A549 (cell line): ENCODE measurements at regions not wholly inside any gene's neighbourhood (a gene's known extent, or its start where the extent isn't known, plus 50 kb on each side); places are given as distances from the start of the nearest gene placed in this dataset.

Experiments used
- ATAC-seq, 2 experiments: fragments of 200-7000 bp in 1 of 2; fragments of >200 bp in 1 of 2; cut with Nextera tagmentation in 1 of 2; cut with Tn5 transposase in 1 of 2; 3 replicates each; pipeline versions ENCODE4 v1.8.0 to v1.9.1; 2018 to 2020; ENCODE audit warnings: mild to moderate bottlenecking in 1 of 2, moderate library complexity in 1 of 2
- CTCF ChIA-PET: fragments of 300-600 bp; sonication (Branson Sonifier 250); formaldehyde crosslinking; extraction: SDS; loops from one replicate; lab custom pipeline; 2021; ENCODE audit warnings: antibody characterized with exemption, inconsistent platforms; lab: Yijun Ruan, JAX
- POLR2A ChIA-PET: fragments of 350-600 bp; formaldehyde crosslinking; extraction: SDS; loops from one replicate; lab custom pipeline; 2021; ENCODE audit warnings: antibody characterized with exemption, inconsistent platforms; lab: Yijun Ruan, JAX
- DNase-seq, 2 experiments: peaks; one replicate each; pipeline versions ENCODE4 v3.0.0 to v3.0.0-alpha.2; 2011 to 2016; ENCODE audit warnings: low read depth in 1 of 2, low spot score in 1 of 2
- FAIRE-seq: peaks from 2 replicates; lab custom pipeline; 2011; peaks lifted over from hg19 to GRCh38; lab: Jason Lieb, UNC
- H3K27ac ChIP-seq, 2 experiments: fragments of >200 bp; sonication (Bioruptor Twin); formaldehyde crosslinking; 3 replicates each; pipeline ENCODE4 v1.5.1; 2016 to 2017
- H3K4me1 ChIP-seq: fragments of >200 bp; sonication (Bioruptor Twin); formaldehyde crosslinking; 3 replicates; pipeline ENCODE4 v1.6.1; 2016
- H3K4me2 ChIP-seq: fragments of >200 bp; sonication (Bioruptor Twin); formaldehyde crosslinking; 3 replicates; pipeline ENCODE4 v1.6.1; 2016
- H3K4me3 ChIP-seq: fragments of >200 bp; sonication (Bioruptor Twin); formaldehyde crosslinking; 3 replicates; pipeline ENCODE4 v1.5.1; 2016
- H3K9me3 ChIP-seq: fragments of >200 bp; sonication (Bioruptor Twin); formaldehyde crosslinking; 3 replicates; pipeline ENCODE4 v1.6.1; 2016
- CBX2 ChIP-seq: fragments of 200-600 bp; sonication (generic); IDR thresholded peaks from 2 replicates; pipeline ENCODE4 v1.6.1; 2016; ENCODE audit warnings: low read depth, mild to moderate bottlenecking, borderline replicate concordance
- CBX8 ChIP-seq: fragments of 200-600 bp; sonication (generic); IDR thresholded peaks from 2 replicates; pipeline ENCODE4 v1.6.1; 2016
- EHMT2 ChIP-seq: fragments of 200-600 bp; sonication (generic); IDR thresholded peaks from 2 replicates; pipeline ENCODE4 v1.6.1; 2016; ENCODE audit warnings: antibody characterized with exemption, low read depth, mild to moderate bottlenecking, moderate library complexity
- EP300 ChIP-seq, 2 experiments: fragments of >200 bp; sonication (Bioruptor Twin); formaldehyde crosslinking; IDR thresholded peaks; 2 replicates in 1 of 2; 3 replicates in 1 of 2; pipeline ENCODE4 v1.6.1; 2016 to 2017
- FOSB ChIP-seq: fragments of 250-450 bp; sonication (Bioruptor Pico); IDR thresholded peaks from 2 replicates; pipeline ENCODE4 v1.5.0; 2020; ENCODE audit warnings: mild to moderate bottlenecking, moderate library complexity
- FOSL2 ChIP-seq, 2 experiments: fragments of 450-650 bp in 1 of 2; fragments of >200 bp in 1 of 2; sonication (Bioruptor Twin) in 1 of 2; formaldehyde crosslinking; IDR thresholded peaks; 2 replicates each; pipeline versions ENCODE4 v1.5.0 to v1.6.1; 2016 to 2020; ENCODE audit warnings: mild to moderate bottlenecking in 1 of 2, moderate library complexity in 1 of 2
- HEYL ChIP-seq: fragments of 250-450 bp; sonication (Bioruptor Pico); IDR thresholded peaks from 2 replicates; pipeline ENCODE4 v1.8.0; 2021; ENCODE audit warnings: mild to moderate bottlenecking, moderate library complexity
- HOXA7 ChIP-seq: fragments of 250-450 bp; sonication (Bioruptor Pico); IDR thresholded peaks from 2 replicates; pipeline ENCODE4 v1.5.0; 2020; ENCODE audit warnings: mild to moderate bottlenecking, moderate library complexity
- JUNB ChIP-seq: fragments of >200 bp; sonication (Bioruptor Twin); formaldehyde crosslinking; IDR thresholded peaks from 2 replicates; pipeline ENCODE4 v1.6.1; 2016
- PHF8 ChIP-seq: fragments of 200-600 bp; sonication (generic); IDR thresholded peaks from 2 replicates; pipeline ENCODE4 v1.6.1; 2016; ENCODE audit warnings: low read depth, mild to moderate bottlenecking, antibody characterized with exemption, moderate library complexity, borderline replicate concordance
- POLR2A ChIP-seq: IDR thresholded peaks from 2 replicates; pipeline ENCODE4 v1.6.1; 2012; ENCODE audit warnings: mild to moderate bottlenecking, low read length
- RAD21 ChIP-seq, 2 experiments: fragments of >200 bp in 1 of 2; sonication (Bioruptor Twin) in 1 of 2; formaldehyde crosslinking in 1 of 2; IDR thresholded peaks in 1 of 2; conservative IDR thresholded peaks in 1 of 2; 2 replicates in 1 of 2; 3 replicates in 1 of 2; pipeline ENCODE4 v1.6.1; 2012 to 2018; ENCODE audit warnings: inconsistent platforms in 1 of 2
- RARB ChIP-seq: fragments of 250-450 bp; sonication (Bioruptor Pico); IDR thresholded peaks from 2 replicates; pipeline ENCODE4 v1.8.0; 2021; ENCODE audit warnings: mild to moderate bottlenecking, moderate library complexity
- RFX5 ChIP-seq: fragments of 450-650 bp; IDR thresholded peaks from 2 replicates; pipeline ENCODE4 v1.7.1; 2014; ENCODE audit warnings: antibody characterized with exemption, mild to moderate bottlenecking, moderate library complexity
- SMC3 ChIP-seq: fragments of >200 bp; sonication (Bioruptor Twin); formaldehyde crosslinking; IDR thresholded peaks from 3 replicates; pipeline ENCODE4 v1.6.1; 2018; ENCODE audit warnings: inconsistent platforms
- SREBF2 ChIP-seq: fragments of 450-650 bp; IDR thresholded peaks from 2 replicates; pipeline ENCODE4 v1.6.1; 2014; ENCODE audit warnings: mild to moderate bottlenecking, moderate library complexity
- TFCP2L1 ChIP-seq: fragments of 250-450 bp; sonication (Bioruptor Pico); IDR thresholded peaks from 2 replicates; pipeline ENCODE4 v1.5.0; 2021; ENCODE audit warnings: mild to moderate bottlenecking
- TP53 ChIP-seq: fragments of 250-450 bp; sonication (Bioruptor Pico); IDR thresholded peaks from 2 replicates; pipeline ENCODE4 v1.5.0; 2021; ENCODE audit warnings: mild to moderate bottlenecking, moderate library complexity
- ZC3H11A ChIP-seq: fragments of 450-650 bp; IDR thresholded peaks from 2 replicates; pipeline ENCODE4 v1.6.1; 2014; ENCODE audit warnings: antibody characterized with exemption, mild to moderate bottlenecking
- WGBS: methylation state at CpG from one replicate; pipeline ENCODE4 v1.1.6; 2017; ENCODE audit errors: missing lambda C conversion rate; 5-methylcytosine and 5-hydroxymethylcytosine counted together
- TF ChIP-seq, protein P1 (sequence below): IDR thresholded peaks from 2 replicates; pipeline ENCODE4 v1.6.1; 2012
- TF ChIP-seq, protein P2 (sequence below): fragments of 150-350 bp; IDR thresholded peaks from 2 replicates; pipeline ENCODE4 v1.6.1; 2014; ENCODE audit warnings: low read depth, mild to moderate bottlenecking, low read length
- TF ChIP-seq, protein P3 (sequence below): fragments of >200 bp; sonication (Bioruptor Twin); formaldehyde crosslinking; IDR thresholded peaks from 3 replicates; pipeline ENCODE4 v1.6.1; 2016
- TF ChIP-seq, protein P4 (sequence below): fragments of 250-450 bp; sonication (Bioruptor Pico); IDR thresholded peaks from 2 replicates; pipeline ENCODE4 v1.5.0; 2020; ENCODE audit warnings: low read depth, mild to moderate bottlenecking, moderate library complexity

DNA sequence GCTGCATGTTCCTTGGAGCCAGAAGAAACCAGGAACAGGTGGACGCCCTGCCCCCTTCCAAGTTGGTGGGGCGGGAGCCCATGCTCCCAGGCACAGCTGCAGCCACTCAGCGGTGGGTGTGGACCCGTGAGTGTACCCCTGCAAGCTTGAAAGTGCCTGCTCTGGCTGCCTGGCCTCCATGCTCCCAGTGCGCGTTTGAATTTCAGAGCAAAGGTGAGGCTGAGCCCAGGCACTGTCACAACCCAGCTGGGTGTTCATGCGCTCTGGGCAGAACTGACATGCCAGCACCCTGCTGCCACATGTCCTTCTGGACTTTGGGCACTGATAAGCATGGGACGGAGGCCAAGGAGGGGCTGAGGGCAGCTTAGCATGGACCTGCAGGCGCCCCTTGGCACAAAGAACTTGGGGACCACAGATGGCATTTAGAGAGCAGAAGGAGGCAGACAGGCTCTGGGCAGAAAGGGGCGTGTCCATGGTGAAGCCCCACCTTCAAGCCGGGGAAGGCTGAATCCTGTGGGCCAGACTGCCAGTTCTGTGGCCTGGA, 402.0 kb upstream of the NRG3 start:
- FAIRE-seq (no peak), DNase-seq (no peak), ATAC-seq (no peak)
- TF ChIP-seq, protein P1, sequence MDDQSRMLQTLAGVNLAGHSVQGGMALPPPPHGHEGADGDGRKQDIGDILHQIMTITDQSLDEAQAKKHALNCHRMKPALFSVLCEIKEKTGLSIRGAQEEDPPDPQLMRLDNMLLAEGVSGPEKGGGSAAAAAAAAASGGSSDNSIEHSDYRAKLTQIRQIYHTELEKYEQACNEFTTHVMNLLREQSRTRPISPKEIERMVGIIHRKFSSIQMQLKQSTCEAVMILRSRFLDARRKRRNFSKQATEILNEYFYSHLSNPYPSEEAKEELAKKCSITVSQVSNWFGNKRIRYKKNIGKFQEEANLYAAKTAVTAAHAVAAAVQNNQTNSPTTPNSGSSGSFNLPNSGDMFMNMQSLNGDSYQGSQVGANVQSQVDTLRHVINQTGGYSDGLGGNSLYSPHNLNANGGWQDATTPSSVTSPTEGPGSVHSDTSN: no peak
- TF ChIP-seq FOSL2 (IDR thresholded peaks at IDR 0.05) (no peak), FOSL2 (CRISPR knock-in tag; IDR thresholded peaks at IDR 0.05) (no peak), HOXA7 (CRISPR knock-in tag) (no peak), EP300 (IDR thresholded peaks at IDR 0.05) (no peak), CBX8 (no peak), RARB (no peak), SREBF2 (no peak), ZC3H11A (no peak), TFCP2L1 (no peak), SMC3 (no peak), RAD21 (conservative IDR thresholded peaks at IDR 0.05 in 1 of 2, IDR thresholded peaks at IDR 0.05 in 1 of 2) (no peak), CBX2 (no peak), JUNB (no peak), TP53 (CRISPR knock-in tag) (no peak), FOSB (CRISPR knock-in tag) (no peak), HEYL (no peak), RFX5 (no peak)
- TF ChIP-seq, protein P2, sequence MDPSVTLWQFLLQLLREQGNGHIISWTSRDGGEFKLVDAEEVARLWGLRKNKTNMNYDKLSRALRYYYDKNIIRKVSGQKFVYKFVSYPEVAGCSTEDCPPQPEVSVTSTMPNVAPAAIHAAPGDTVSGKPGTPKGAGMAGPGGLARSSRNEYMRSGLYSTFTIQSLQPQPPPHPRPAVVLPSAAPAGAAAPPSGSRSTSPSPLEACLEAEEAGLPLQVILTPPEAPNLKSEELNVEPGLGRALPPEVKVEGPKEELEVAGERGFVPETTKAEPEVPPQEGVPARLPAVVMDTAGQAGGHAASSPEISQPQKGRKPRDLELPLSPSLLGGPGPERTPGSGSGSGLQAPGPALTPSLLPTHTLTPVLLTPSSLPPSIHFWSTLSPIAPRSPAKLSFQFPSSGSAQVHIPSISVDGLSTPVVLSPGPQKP: no peak
- TF ChIP-seq, protein P3, sequence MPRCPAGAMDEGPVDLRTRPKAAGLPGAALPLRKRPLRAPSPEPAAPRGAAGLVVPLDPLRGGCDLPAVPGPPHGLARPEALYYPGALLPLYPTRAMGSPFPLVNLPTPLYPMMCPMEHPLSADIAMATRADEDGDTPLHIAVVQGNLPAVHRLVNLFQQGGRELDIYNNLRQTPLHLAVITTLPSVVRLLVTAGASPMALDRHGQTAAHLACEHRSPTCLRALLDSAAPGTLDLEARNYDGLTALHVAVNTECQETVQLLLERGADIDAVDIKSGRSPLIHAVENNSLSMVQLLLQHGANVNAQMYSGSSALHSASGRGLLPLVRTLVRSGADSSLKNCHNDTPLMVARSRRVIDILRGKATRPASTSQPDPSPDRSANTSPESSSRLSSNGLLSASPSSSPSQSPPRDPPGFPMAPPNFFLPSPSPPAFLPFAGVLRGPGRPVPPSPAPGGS: no peak
- TF ChIP-seq, protein P4, sequence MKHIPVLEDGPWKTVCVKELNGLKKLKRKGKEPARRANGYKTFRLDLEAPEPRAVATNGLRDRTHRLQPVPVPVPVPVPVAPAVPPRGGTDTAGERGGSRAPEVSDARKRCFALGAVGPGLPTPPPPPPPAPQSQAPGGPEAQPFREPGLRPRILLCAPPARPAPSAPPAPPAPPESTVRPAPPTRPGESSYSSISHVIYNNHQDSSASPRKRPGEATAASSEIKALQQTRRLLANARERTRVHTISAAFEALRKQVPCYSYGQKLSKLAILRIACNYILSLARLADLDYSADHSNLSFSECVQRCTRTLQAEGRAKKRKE: no peak
- WGBS: 9% methylated on average over 4 of the region's 11 CpGs
- Histone ChIP-seq H3K4me3 (no peak overlapping the region), H3K27ac (no peak overlapping the region), H3K4me1 (no peaks in the 10 kb centered on the region), H3K4me2 (no peak overlapping the region), H3K9me3 (no peaks in the 10 kb centered on the region; the same call in 2 of the 3 replicates)
- ChIA-PET CTCF (no interaction called here), POLR2A (no interaction called here)

DNA sequence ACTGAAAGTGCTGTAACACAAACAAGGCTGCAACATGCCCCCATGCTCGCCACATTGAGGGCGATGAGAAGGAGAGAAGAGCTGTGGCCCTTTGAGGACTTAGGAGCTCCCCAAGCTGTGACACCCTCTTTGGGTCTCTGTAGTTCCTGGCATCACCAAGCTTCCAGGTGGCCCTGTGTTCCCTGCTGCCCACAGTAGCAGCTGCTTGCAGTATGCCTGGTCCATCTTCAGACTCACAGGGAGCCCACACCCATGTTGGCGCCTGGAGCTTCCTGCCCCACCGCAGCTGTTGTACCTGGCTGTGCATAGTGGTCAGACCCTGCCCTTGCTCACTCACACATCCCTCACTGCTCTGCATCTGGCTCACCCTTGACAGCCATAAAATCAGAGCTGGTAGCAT, 401.2 kb upstream of the NRG3 start:
- FAIRE-seq (no peak), ATAC-seq (no peak), DNase-seq (no peak)
- no peaks in the 10 kb centered on the region for H3K4me1 ChIP-seq
- TF ChIP-seq PHF8 (no peak), POLR2A (0 out of 2 replicates have a peak, but pooled peaks have one; percentile 3), EHMT2 (no peak)
- H3K4me2 ChIP-seq: no peak overlapping the region
- no peak overlapping the region for H3K27ac ChIP-seq
- 12% methylated on average over 4 of the region's 4 CpGs for WGBS
- H3K4me3 ChIP-seq: no peak overlapping the region
- POLR2A ChIA-PET: no interaction called here
- no peaks in the 10 kb centered on the region; the same call in 2 of the 3 replicates for H3K9me3 ChIP-seq
- CTCF ChIA-PET: no interaction called here
